Fibroblast of villous mesenchyme (primary cell): ENCODE measurements at regions not wholly inside any gene's neighbourhood (a gene's known extent, or its start where the extent isn't known, plus 50 kb on each side); places are given as distances from the start of the nearest gene placed in this dataset.

ENCODE experiments used
- DNase-seq: peaks from one replicate; pipeline ENCODE4 v3.0.0-alpha.2; 2010; ENCODE audit warnings: low read depth
- H3K4me3 ChIP-seq: 2 replicates; pipeline ENCODE4 v1.5.1; 2011; ENCODE audit warnings: low read depth, mild to moderate bottlenecking, low read length
- TF ChIP-seq, protein P1 (sequence below): IDR thresholded peaks from 2 replicates; pipeline ENCODE4 v1.5.1; 2012; ENCODE audit warnings: low read depth, mild to moderate bottlenecking, low read length; ENCODE audit not compliant: insufficient read depth

- no peak overlapping the region for H3K4me3 ChIP-seq
- TF ChIP-seq, protein P1, sequence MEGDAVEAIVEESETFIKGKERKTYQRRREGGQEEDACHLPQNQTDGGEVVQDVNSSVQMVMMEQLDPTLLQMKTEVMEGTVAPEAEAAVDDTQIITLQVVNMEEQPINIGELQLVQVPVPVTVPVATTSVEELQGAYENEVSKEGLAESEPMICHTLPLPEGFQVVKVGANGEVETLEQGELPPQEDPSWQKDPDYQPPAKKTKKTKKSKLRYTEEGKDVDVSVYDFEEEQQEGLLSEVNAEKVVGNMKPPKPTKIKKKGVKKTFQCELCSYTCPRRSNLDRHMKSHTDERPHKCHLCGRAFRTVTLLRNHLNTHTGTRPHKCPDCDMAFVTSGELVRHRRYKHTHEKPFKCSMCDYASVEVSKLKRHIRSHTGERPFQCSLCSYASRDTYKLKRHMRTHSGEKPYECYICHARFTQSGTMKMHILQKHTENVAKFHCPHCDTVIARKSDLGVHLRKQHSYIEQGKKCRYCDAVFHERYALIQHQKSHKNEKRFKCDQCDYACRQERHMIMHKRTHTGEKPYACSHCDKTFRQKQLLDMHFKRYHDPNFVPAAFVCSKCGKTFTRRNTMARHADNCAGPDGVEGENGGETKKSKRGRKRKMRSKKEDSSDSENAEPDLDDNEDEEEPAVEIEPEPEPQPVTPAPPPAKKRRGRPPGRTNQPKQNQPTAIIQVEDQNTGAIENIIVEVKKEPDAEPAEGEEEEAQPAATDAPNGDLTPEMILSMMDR, result no peak
- DNase-seq, result no peak
Measured at GRCh38 chr1:30041741-30042437, 681.5 kb downstream of the MATN1 start.

DNA sequence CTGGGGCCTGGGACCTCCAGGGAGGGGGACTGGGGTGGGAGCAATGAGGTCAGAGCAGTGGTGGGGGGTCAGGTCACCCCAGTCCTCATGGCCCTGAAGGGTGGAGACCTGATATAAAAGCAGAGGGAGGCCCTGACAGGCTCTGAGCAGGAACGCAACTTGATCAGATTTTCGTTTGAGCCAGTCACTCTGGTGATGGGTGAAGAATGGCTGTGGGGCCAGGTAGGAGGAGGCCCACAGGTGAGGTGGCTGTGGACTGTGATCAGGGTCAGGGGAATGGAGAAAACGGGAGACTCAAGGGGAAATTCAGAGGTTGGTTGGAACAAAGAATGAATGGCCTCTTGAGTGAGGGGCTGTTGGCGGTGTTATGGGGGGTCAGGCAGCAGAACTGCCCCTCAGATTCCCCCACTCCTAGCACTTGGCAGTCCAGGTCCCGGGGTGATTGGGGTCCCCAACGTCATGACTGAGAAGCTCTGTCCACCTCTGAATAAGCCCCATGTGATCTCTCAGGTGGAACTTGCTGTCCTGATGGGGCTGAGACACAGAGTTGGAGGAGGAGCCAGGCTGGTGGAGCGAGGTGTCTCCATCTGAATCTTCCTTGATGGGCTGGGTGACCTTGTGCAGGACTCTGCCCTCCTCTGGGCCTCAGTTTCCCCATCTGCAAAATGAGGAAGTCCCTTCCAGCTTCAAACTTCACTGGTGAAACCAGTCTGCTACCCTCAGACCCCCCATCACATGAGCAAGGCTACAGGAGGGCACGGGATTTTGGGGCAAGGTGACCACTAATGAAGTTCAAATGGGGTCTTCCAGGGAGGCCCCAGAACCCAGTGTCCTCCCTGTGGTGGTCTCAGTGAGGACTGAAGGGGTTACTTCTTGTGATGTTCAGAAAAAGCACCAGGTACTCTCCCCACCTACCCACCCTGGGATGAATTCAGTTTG lies 683.0 kb downstream of the MATN1 start:
- DNase-seq, result no peak
- H3K4me3 ChIP-seq, result no peak overlapping the region
- TF ChIP-seq, protein P1, result no peak

- H3K4me3 ChIP-seq, result no peak overlapping the region
- TF ChIP-seq, protein P1, result no peak
- no peak for DNase-seq
Measured at GRCh38 chr1:30039354-30040080, 683.9 kb downstream of the MATN1 start.

- no peak for DNase-seq
Measured at GRCh38 chr1:30038134-30039025, 685.0 kb downstream of the MATN1 start.

DNA sequence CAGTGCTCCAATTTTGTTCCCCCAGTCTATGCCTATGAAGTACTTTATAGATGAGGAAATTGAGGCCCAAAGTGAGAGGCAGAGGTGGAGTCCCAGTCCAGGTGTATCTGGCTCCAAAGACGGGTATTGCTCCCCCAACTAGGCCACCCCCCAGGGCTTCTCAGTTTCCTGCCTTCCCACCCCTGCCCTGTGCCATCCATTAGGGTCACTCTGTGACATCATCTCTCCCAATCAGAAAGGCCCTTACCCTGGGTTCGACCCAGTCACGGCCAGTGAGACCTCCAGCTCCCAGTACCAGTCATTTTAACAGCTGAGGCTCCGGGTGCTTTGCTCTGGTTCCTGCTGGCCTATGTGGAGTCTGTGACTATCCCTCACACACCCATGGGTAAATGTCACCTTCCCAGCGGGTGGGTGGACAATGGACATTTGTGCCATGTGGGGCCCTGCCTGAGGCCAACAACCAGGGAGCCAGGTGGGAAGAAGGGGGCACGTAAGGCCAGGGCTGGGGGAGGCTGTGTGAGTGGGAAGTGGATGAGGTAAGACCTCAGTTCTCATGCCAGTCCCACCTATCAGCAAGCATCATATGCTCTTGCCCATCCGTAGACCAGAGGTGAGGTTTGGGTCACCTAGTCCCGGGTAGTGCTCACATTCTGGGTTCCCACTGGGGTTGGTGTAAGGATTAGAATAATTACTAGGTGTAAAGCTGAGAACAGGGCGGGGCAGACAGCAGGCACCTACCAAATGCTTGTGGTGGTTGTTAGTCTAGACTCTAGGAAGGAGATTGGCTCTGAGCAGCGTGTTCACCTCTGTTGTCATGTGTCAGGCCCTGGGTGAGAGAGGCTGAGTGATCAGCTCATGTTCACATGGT lies 685.9 kb downstream of the MATN1 start:
- H3K4me3 ChIP-seq, result no peak overlapping the region
- TF ChIP-seq, protein P1, result no peak
- no peak for DNase-seq

More at GRCh38 chr1:30038134-30039025, 685.0 kb downstream of the MATN1 start:
- TF ChIP-seq, protein P1, result no peak
- H3K4me3 ChIP-seq, result no peak overlapping the region
